HS-5 (cell line): ENCODE measurements at regions not wholly inside any gene's neighbourhood (a gene's known extent, or its start where the extent isn't known, plus 50 kb on each side); places are given as distances from the start of the nearest gene placed in this dataset.

ENCODE experiments used
- DNase-seq: peaks from one replicate; pipeline ENCODE4 v3.0.0-alpha.2; 2012; ENCODE audit warnings: low read depth

DNA sequence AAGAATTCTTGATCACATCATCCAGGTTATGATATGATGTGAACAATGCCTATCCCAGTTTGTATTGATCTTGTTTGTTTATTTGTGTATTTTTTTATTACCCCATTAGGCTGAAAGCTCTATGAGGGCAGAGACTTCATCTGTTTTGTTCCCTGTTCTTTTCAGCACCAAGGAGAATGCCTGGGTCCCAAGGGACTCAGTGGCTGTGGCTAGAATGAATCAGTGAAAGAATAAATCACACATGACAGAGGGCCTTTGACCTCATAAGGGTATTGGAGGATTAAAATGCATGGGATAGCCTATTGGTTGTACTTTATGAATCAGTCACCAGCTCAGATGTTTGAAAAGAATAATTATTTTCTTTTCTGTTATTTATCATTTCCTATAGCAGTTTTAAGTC, 292.2 kb downstream of the GAS1 start:
- DNase-seq: no peak

DNA sequence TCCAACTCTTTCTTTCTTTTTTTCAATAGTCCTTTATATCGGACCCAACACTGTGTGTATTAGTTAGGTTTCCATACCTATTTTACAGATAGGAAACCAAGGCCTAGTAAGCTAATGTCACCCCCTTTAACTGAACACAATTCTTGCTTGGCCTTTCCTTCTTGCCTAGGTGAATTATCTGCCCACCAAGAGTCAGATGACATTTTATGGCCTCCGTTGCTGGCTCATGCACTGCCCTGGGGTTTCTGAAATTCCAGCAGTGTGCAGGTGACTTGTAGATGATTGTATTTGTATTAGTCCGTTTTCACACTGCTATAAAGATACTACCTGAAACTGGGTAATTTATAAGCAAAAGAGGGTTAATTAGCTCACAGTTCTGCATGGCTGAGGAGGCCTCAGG, 293.8 kb downstream of the GAS1 start:
- DNase-seq: no peak

DNA sequence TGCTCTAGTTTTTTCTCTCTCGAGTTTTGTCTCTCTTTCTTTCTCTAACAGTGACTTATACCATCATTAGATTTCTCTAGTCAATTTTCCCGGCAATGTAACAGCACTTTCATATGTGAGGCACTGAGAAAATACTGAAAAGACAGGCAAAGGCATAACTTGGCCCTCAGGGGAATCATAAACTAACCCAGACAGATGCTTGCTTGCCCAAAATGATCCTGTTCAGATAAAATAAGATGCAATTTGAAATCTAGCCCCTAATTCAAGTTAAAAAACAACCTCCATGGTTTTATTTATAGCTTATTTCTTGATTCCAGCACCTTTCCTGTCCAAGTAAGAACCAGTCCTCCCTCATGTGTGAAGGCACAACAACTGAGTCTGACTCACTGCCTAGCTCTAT, 294.6 kb downstream of the GAS1 start:
- no peak for DNase-seq

DNA sequence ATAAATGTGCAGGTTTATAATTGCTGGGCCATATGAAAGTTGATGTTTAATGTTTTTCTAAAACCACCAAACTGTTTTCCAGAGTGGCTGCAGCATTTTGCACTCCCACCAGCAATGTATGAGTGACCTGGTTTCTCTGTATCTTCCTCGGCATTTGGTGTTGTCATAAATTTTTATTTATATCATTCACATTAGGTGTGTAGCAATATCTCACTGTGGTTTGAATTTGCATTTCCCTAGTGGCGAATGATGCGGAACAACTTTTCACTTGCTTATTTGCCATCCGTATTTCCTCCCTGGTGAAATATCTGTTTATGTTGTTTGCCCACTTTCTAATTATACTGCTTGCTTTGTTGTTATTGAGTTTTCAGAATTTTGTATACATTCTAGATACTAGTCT, 295.7 kb upstream of the TUT7 start:
- DNase-seq: no peak

DNA sequence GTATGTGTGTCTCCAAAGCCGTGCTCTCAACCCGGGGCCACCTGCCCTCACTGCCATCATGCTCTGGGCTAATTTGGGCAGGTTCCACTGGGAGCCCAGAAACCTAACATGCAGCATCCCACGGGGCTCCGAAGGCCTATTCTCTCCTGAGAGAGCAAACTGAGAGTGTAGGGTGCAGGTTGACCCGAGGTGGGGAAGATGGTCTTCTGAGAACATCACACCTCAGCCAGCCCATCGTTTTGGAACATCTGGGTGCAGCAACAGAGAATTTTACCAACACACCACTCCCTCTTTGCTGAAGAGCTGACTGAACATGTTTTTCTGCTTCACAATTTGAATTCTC, 294.6 kb upstream of the TUT7 start:
- no peak for DNase-seq

DNA sequence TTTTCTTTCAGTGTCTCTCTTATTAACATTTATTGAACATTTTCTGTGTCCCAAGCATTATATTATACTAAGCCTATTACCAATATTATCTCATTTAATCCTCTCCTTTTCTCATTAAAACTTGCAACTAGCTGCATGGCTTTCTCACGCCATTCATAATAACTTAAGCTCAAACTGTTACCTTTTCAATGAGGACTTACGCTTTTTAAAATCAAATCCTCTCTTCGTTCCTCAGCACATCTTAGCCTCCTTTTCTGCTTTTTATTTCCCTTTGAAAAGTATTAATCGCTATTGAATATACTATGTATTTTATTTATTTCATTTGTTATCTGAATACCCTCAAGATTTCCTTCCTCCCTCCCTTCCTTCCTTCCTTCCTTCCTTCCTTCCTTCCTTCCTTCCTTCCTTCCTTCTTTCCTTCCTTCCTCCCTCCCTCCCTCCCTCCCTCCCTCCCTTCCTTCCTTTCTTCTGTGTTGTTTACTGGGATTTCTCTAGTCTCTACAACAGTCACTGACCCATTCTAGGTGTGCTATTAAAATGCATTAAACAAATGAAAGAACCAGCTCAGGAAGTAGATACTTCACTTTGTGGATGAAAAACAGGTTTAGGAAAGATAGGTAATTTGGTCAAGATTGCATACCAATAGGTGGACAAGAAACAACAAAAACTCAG, 294.1 kb upstream of the TUT7 start:
- no peak for DNase-seq

DNA sequence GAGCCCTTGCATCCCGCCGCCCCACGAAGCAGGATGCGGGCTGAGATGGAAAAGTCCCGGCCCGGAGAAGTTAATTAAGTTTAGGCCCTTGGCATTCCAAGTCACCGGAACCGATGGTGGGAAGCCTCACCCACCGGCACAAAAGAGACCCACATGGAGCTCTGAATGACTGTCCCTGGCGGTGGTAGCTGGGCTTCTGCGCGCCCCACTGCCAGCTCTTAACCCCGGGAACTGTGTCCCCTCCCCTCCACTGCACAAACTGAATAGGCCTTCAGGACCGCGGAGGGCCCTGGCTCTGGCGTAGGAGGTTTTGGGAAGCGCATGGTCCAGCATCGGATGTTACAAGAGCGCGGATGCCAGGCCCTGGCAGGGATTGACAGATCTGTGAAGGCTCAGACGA, 291.1 kb upstream of the TUT7 start:
- no peak for DNase-seq

DNA sequence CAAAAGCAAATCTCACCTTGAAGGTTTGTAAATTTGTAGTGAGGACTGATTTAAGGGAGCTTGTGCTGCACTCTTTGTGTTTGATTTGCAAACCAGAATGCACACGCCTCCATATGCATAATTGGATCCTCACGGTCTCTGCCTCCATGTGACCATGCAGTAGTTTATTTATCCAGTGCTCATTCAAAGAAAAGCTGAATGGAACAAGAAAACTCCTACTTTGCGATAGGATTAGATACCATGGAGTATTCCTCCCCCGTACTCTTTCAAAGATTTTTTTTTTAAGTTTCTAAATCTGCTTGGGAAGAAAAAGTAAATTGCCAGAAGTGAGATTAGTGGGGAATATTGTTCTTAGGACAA, 290.4 kb upstream of the TUT7 start:
- no peak for DNase-seq

DNA sequence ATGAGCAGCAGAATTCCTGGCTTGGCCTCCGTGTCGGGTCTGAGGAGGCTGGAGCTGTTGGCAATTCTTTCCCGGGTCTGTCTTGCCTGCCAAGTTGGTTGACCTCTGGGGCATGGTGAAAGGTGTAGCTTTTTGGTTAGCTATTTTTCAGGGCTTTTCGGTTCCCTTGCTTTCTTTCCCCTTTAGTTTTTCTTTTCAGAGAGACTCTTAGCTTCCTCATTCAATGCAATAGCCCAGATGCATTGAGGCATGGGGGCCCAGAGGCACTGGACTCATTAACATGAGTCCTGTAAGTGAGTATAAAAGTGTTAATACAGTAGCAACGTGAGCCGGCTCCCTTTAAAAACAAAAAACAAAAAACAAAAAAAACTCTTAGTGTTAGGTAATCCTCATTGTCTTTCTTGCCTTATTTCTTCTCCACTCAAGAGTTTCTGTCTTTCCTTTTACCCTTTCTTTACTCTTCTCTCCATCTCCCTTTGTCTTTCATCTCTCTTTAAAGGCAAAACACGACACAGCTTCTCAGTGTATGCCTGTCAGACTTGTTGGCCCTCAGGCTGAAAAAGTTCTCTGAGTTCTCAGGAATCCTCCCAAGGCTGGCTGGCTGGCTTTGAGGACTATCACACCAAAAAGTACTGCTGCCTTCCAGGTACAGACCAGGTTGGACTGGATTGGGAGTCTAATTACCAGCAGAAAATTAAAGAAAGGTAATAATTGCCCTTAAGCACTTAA, 289.9 kb upstream of the TUT7 start:
- no peak for DNase-seq

DNA sequence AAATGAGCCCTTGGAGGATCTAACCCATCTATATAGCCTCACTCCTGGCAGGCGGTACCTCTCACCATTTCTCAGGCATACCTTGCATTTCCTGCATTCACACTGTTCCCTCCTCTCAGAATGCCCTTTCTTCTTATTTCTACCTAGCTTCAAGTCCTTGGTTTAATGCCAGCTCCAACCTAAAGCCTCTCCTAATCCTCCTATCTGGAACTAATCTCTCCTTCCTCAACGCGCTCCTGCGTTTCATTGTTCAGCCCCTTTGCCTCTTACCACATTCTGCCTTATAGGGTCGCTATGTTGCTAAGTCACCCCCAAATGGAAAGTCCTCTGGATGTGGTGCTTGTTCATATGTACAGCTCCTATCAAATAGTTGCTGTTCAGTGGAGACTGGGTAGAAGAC, 288.5 kb upstream of the TUT7 start:
- DNase-seq: no peak

DNA sequence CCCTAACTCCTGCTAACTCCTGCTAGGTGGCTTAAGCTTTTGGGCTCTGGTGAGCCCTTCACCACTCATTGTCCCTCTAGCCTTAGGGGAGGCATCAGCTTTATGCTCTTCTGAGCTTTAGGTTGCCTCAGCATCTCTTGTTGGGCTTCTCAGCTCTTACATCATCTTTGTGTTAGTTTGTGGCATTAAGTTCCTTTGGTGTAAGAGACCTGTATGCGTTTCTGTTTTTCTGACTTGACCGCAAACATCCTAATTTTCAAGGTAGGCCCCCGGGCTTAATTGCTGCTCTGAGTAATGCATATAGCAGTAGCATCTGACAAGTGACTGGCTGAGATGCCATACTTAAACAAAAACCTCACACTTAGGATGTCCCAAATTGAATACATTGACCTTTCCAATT, 287.8 kb upstream of the TUT7 start:
- no peak for DNase-seq

DNA sequence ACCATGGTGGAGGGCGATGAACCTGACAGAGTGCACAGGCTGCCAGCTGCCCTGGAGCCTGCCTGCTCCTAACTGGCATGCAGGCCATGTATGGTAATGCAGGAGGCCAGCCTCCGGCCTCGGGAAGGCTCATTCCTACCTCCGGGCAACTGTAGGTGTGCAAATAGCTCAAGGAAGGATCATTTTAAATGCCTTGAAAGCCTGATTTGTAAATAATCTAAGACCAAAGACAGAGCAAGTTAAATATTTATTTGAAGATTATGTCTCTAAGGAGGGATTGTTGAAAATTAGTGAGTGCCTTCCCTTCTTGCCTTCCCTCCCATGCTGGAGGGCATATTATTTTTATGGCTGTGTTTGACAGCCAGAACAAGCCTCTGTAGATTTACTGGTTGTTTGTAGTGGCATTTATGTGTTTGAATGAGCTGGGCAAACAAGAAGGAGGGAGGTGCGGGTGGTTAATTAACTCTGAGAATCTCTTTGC, 285.7 kb upstream of the TUT7 start:
- DNase-seq: no peak

DNA sequence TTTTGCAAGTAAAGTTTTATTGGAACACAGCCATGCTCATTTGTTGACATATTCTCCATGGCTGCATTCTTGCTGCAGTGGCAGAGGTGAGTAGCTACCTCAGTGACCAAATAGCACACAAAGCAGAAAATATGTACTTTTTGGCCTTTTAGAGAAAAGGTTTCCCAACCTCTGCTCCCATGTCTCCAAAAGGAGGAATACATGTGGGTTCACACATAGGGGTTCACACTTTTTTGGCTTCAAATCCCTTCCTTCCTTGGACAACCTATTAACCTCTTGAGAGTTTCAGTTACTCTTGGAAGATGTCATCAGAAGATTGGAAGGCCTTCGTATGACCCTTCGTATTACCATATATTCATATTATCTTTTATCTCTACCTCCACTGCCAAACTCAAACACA, 285.1 kb upstream of the TUT7 start:
- no peak for DNase-seq

DNA sequence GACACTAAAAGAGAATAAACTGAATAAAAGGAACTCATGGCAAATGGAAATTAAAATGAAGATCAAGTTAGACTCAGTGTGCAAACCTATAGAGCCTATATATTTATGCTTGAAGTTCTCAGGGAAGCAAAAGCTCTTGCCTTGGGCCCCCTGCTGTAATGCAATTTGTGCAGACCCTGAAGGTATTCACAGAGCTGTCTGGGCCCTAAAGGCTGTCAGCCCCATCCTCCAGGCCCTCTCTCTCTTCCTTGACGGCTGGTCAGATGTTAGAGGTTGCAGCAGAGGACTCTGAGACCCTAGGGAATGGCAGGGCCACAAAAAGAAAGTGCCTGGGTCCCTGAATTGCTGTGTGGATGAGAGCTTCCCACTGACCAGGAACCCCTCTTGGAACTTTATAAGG, 283.9 kb upstream of the TUT7 start:
- DNase-seq: no peak

DNA sequence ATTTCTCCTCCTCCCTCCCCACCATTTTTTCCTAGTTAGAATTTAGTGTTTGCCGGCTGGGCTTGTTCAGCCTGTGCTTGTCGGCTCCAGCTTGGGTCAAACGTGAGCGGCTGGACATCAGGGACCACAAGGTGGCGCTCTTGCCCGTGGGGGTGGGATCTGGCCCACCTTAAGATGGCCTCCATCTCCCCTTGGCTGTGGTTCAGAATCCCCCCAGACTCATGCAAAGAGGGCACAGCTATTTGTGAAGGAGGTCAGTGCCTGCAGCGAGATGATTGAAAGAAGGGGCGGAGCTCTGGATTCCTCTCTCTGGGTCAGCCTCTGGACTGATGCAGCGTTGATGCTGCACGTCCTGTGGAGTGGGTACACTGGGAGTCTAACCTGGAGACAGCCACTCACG, 283.3 kb upstream of the TUT7 start:
- no peak for DNase-seq

DNA sequence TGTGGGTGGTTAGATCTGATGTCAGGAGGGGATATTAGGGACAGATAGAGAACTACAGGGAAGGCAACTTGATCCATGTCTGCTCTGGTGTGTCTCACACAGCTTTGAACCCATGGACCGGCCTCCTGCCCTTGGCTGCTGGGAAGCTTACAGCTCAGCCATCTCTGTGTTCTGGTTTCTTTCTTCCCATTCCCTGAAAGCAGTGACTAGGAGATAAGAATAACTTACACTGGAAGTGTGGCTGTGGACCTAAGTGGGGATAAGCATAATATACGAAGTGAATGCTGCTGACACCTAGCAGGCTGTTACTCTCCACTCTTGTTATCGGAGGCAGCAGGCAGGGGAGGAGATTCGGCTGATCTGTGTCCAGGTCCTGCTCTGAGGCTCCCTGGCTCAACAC, 282.3 kb upstream of the TUT7 start:
- no peak for DNase-seq

DNA sequence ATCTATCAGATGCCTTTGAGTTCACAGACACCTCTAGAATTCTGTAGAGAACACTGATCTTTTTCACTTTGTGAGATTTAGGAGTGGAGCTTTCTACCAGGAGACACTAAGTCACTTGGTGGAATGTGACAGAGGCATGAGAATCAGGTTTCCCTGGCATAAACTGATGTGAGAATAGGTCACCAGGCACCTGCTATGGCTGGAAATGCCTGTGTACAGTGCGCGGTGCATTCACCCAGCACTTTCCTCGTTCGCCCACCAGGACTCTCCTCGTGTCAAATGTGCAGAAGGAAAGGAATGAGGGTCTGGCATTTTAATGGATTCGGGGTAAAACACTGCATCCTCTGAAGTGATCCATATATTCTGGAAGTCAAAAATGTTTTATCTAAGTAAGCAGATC, 281.8 kb upstream of the TUT7 start:
- DNase-seq: no peak

DNA sequence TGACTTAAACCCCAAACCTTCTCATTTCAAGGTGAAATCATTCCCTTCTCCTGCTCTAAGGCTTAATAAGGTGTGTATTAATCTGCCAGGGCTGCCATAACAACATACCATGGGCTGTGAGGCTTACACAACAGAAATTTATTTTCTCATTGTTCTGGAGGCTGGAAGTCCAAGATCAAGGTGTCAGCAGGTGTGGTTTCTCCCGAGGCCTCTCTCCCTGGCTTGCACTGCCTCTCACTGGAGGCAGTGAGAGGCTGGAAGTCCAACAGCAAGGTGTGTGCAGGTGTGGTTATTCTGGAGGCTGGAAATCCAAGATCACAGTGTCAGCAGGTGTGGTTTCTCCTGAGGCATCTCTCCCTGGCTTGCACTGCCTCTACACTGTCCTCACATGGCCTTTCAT, 280.3 kb upstream of the TUT7 start:
- no peak for DNase-seq

DNA sequence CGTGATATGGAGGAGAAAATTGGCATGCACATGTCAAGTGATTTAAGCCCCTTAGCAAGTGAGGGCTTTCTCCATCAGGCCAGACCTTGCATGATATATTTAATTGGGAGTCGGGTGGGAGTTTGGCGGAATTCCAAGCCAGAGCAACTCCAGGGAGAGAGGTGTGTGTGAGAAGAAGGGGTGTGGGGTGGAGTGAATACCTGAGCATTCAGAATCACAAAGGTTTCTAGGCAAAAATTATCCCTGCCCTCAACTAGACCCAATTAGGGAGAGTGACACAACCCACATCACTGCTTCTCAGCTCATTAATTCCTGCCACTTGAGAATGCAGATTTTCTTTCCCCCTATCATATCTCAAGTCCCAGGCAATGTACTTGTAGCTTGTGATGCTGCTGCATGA, 279.7 kb upstream of the TUT7 start:
- DNase-seq: no peak

DNA sequence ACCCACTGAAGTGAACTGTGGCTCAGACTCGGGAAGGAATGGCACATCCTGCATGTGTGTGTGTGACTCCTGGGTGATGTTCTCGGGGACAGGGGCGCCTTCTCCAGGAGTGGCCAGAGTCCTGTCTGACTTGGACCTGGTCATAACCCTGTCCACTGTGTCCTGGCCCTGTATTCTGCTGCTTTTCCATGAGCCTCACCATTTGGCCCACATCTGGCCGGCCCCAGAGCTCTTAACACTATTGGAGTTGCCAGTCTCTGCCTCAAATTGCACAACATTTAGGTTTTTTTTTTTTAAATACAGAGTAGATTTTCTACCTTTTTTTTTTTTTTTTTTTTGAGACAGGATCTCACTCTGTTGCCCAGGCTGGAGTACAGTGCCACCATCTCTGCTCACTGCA, 278.3 kb upstream of the TUT7 start:
- DNase-seq: no peak

DNA sequence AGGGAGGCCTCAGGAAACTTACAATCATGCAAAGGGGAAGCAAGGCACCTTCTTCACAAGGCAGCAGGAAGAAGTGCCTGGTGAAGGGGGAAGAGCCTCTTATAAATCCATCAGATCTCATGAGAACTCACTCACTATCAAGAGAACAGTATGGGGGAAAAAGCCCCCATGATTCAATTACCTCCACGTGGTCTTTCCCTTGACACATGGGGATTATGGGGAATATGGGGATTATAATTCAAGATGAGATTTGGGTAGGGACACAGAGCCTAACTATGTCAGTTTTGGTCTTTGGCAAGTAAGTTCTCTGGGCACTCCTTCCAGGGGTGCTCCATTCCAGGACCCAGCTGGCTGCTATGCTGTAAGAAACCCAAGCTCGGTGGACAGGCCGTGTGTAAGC, 275.3 kb upstream of the TUT7 start:
- DNase-seq: no peak

DNA sequence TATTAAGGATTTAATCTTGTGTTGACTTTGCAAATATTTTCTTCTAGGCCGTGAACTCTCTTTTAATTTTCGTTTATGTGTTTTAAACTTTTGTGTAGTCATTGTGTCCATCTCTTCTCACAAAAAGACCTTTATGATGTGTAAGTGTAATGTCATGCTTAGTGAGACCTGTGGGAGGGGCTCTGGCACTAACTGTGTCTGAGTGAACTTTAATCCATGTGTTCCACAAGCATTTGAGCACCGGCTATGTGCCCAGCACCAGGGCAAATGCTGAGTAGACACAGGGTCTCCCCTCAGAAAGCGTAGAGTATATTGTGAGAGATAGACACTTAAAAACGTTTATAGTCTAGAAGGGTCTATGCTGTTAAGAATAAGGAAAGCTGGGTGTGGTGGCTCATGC, 272.6 kb upstream of the TUT7 start:
- no peak for DNase-seq

DNA sequence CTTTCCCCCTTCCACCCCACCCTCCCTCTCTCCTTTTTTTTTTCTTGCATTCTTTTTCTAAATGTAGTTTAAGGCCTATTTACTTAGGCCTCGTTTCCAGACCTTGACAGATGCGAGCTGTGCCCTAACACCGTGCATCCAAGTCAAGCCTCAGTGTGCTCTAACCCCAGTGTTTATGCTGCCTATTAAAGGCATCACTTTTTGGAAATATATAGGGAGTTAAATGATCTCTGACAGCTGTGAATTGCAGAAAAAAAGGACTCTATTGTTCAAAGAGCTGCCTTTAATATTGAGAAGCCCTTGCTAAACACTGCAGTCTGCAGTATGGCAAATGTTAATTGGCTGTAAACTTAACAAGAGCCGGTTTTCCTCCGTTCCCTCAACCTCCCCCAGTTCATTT, 270.4 kb upstream of the TUT7 start:
- no peak for DNase-seq
